ENCODE measurements at regions not wholly inside any gene's neighbourhood (a gene's known extent, or its start where the extent isn't known, plus 50 kb on each side); places are given as distances from the start of the nearest gene placed in this dataset.

GRCh38 chr17:51421525-51421924 is 161.2 kb downstream of the UTP18 start:
- TF ChIP-seq CTCF (IDR thresholded peaks at IDR 0.05 in 4 of 5, conservative IDR thresholded peaks at IDR 0.05 in 1 of 5) (no peak), POLR2A (IDR thresholded peaks at IDR 0.05) (no peak)
